Esophagus squamous epithelium (tissue), 4 donors: ENCODE measurements at regions not wholly inside any gene's neighbourhood (a gene's known extent, or its start where the extent isn't known, plus 50 kb on each side); places are given as distances from the start of the nearest gene placed in this dataset.

Source experiments
- POLR2A ChIP-seq, 4 donors: fragments of 450-650 bp; IDR thresholded peaks; one replicate each; pipeline ENCODE4 v1.6.1; 2017; ENCODE audit warnings: antibody characterized with exemption in 4 of 4, mild to moderate bottlenecking in 4 of 4, moderate library complexity in 3 of 4
- TF ChIP-seq, protein P1 (sequence below), 6 experiments: fragments of 450-650 bp in 4 of 6; fragments of 200-600 bp in 2 of 6; sonication (generic) in 2 of 6; IDR thresholded peaks; one replicate each; pipeline ENCODE4 v1.5.1; 2016 to 2019; ENCODE audit warnings: antibody characterized with exemption in 6 of 6, mild to moderate bottlenecking in 4 of 6, moderate library complexity in 4 of 6

DNA sequence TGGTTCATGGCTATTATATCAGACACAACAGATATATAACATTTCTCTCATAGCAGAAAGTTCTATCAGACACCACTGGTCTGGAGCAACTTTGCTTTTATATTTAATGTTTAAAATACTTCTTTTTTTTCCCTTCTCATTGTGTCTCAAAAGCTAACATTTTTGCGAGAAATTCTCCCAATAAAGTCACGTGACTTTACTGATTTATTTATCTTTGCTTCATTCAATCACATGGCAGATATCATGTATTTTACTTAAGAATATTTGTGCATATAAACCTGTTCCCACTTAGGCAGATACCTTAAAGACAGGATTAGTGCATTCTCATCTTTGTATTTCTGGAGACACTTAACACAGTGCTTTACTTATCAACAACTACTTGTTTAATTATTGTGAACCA, 1093.1 kb upstream of the LRRN3 start:
- TF ChIP-seq, protein P1, sequence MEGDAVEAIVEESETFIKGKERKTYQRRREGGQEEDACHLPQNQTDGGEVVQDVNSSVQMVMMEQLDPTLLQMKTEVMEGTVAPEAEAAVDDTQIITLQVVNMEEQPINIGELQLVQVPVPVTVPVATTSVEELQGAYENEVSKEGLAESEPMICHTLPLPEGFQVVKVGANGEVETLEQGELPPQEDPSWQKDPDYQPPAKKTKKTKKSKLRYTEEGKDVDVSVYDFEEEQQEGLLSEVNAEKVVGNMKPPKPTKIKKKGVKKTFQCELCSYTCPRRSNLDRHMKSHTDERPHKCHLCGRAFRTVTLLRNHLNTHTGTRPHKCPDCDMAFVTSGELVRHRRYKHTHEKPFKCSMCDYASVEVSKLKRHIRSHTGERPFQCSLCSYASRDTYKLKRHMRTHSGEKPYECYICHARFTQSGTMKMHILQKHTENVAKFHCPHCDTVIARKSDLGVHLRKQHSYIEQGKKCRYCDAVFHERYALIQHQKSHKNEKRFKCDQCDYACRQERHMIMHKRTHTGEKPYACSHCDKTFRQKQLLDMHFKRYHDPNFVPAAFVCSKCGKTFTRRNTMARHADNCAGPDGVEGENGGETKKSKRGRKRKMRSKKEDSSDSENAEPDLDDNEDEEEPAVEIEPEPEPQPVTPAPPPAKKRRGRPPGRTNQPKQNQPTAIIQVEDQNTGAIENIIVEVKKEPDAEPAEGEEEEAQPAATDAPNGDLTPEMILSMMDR (IDR thresholded peaks at IDR 0.05): no peak
- TF ChIP-seq POLR2A (IDR thresholded peaks at IDR 0.05): no peak
